MM.1S (cell line): ENCODE measurements at regions not wholly inside any gene's neighbourhood (a gene's known extent, or its start where the extent isn't known, plus 50 kb on each side); places are given as distances from the start of the nearest gene placed in this dataset.

Source experiments
- EZH2 ChIP-seq: fragments of 300-600 bp; sonication (generic); optimal IDR thresholded peaks from 2 replicates; pipeline ENCODE3; 2017; ENCODE audit warnings: low read depth, mild to moderate bottlenecking, antibody characterized with exemption, low read length, mixed read lengths
- EZH2phosphoT487 ChIP-seq: fragments of 300-600 bp; sonication (generic); IDR thresholded peaks from 2 replicates; pipeline ENCODE4 v1.6.1; 2018; ENCODE audit warnings: antibody characterized with exemption, low read length
- TF ChIP-seq, protein P1 (sequence below): fragments of 300-600 bp; sonication (generic); IDR thresholded peaks from 2 replicates; pipeline ENCODE4 v1.5.1; 2016; ENCODE audit warnings: antibody characterized with exemption, low read length, mixed read lengths

DNA sequence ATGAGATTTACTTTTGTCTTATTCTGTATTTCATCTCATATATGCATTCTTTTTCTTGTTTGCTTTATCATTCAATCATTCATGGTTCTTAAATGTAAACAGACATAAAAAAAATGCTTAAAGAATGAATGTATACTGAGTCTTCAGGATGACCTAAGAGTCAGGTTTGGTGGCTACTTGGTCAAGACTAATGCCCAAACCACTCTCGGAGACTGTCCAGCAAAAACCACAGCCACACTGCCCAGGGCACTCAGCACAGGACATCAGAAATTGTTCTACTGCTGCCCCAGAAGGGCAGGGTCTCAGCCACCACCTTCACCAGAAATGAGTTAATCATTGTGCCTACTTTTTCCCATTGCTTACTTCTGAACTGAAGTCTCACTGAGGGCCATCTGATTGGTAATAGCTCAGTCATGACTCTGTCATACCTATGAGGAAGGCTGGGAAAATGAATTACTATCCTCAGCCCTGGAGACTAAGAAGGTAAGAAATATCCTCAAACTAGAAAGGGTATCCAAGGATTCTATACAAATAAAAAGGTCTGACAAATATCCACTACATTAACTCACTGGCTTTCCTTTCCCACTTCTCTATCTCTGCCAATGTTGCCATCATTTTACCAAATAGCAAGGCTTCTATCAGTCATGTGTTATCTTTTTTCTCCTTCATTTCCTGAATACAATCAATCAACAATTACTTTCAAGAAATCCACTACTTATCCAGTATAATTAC lies 236.1 kb downstream of the CETN3 start:
- TF ChIP-seq, protein P1, sequence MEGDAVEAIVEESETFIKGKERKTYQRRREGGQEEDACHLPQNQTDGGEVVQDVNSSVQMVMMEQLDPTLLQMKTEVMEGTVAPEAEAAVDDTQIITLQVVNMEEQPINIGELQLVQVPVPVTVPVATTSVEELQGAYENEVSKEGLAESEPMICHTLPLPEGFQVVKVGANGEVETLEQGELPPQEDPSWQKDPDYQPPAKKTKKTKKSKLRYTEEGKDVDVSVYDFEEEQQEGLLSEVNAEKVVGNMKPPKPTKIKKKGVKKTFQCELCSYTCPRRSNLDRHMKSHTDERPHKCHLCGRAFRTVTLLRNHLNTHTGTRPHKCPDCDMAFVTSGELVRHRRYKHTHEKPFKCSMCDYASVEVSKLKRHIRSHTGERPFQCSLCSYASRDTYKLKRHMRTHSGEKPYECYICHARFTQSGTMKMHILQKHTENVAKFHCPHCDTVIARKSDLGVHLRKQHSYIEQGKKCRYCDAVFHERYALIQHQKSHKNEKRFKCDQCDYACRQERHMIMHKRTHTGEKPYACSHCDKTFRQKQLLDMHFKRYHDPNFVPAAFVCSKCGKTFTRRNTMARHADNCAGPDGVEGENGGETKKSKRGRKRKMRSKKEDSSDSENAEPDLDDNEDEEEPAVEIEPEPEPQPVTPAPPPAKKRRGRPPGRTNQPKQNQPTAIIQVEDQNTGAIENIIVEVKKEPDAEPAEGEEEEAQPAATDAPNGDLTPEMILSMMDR = no peak
- TF ChIP-seq EZH2 (no peak), EZH2phosphoT487 (no peak)
